H1 (cell line): ENCODE measurements at regions not wholly inside any gene's neighbourhood (a gene's known extent, or its start where the extent isn't known, plus 50 kb on each side); places are given as distances from the start of the nearest gene placed in this dataset.

Experiments used
- CHD7 ChIP-seq: fragments of 300-600 bp; sonication (generic); IDR thresholded peaks from 2 replicates; pipeline ENCODE4 v1.7.1; 2012; ENCODE audit warnings: low read length, moderate library complexity, mild to moderate bottlenecking, inconsistent platforms; ENCODE audit not compliant: insufficient replicate concordance
- GABPA ChIP-seq: IDR thresholded peaks from 2 replicates; pipeline ENCODE4 v1.6.1; 2011; ENCODE audit warnings: mild to moderate bottlenecking, low read length, moderate library complexity, borderline replicate concordance; ENCODE audit not compliant: insufficient read depth

DNA sequence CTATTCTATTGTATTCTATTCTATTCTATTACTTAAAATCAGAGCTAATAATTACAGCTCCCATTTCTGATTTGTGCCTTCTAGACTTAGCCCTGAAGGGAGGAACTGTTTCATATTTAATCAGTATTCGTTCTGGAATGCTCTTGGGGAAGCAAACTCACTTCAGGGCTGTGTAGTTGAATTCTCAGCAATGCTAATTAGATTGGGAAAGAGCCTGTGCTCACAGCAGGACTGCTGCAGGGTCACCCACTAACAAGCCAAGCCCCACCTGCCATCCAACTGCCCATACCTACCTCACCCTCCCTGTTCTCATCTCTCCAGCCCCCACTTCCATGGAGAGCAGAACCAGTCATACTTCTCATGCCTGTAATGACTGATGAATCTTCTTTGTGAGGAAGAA lies 464.2 kb downstream of the PTPRU start (continued):
- TF ChIP-seq CHD7 (no peak), GABPA (no peak)
